Stimulated activated CD4-positive, alpha-beta T cell treated with anti-CD3 and anti-CD28 coated beads, TNF-alpha, amount 100 ng/mL, for 1 hour (primary cell): ENCODE measurements at regions not wholly inside any gene's neighbourhood (a gene's known extent, or its start where the extent isn't known, plus 50 kb on each side); places are given as distances from the start of the nearest gene placed in this dataset.
"Not testable (repeated sequence)": the region's sequence is repeated elsewhere in the genome, so short reads cannot be mapped to it uniquely, and the experiment has no call there.

Experiments used
- DNase-seq, 3 donors: peaks; one replicate each; pipeline ENCODE4 v3.0.0-alpha.2; 2020; ENCODE audit warnings: low read depth in 3 of 3, low spot score in 1 of 3

GRCh38 chr11:94235772-94236171, 68.6 kb upstream of the IZUMO1R start:
- not testable (repeated sequence) for DNase-seq

DNA sequence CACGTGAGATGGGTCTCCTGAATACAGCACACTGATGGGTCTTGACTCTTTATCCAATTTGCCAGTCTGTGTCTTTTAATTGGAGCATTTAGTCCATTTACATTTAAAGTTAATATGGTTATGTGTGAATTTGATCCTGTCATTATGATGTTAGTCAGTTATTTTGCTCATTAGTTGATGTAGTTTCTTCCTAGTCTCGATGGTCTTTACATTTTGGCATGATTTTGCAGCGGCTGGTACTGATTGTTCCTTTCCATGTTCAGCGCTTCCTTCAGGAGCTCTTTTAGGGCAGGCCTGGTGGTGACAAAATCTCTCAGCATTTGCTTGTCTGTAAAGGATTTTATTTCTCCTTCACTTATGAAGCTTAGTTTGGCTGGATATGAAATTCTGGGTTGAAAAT, 68.0 kb upstream of the IZUMO1R start:
- DNase-seq, result not testable (repeated sequence)

GRCh38 chr11:94237447-94238153, 66.8 kb upstream of the IZUMO1R start:
- DNase-seq, result not testable (repeated sequence)

- peak in 1 of 3 donors; percentile 14 for DNase-seq
Measured at GRCh38 chr11:94238154-94238735, 66.1 kb upstream of the IZUMO1R start.

GRCh38 chr11:94238774-94239173, 65.6 kb upstream of the IZUMO1R start:
- not testable (repeated sequence) for DNase-seq

- DNase-seq, result no peak
Measured at GRCh38 chr11:94241896-94242295, 62.5 kb upstream of the IZUMO1R start.

DNA sequence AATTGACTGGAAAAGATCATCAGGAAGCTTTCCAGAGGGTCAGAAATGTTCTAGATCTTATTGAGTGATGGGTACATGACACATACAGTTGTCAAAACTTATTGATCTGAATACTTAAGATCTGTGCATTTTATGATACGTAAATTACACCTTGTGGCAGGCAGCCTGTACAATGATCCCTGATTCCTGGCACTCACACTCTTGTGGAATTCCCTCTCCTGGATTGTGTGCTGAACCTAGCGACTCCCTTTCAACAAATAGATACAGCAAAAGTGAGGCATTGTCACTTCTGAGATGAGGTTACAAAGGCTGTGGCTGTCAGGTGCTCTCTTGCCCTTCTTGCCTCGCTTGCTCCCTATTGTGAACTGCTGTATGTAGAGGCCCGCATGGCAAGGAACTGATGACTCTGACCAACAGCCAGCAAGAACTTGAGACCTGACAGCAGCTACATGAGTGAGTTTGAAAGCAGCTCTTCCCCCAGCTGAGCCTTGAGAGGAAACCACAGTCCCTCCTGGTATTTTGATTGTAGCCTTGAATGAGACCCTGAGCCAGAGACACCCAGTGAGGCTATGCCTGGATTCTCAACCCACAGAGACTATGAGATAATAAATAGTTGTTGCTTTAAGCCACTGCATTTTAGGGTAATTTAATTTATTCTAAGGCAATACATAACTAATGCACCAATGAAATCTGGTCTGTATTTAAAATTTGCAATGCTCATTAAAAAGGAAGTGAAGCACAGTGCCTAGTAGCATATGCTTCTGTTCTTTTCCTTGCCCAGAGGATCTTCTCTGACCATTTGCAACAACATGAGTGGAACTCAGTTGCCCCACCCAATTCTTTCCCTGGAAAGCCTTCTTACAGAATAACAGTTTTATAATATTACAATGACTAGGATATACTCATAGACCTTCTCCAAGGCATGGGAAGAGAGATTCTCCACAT, 60.5 kb upstream of the IZUMO1R start:
- no peak for DNase-seq

DNA sequence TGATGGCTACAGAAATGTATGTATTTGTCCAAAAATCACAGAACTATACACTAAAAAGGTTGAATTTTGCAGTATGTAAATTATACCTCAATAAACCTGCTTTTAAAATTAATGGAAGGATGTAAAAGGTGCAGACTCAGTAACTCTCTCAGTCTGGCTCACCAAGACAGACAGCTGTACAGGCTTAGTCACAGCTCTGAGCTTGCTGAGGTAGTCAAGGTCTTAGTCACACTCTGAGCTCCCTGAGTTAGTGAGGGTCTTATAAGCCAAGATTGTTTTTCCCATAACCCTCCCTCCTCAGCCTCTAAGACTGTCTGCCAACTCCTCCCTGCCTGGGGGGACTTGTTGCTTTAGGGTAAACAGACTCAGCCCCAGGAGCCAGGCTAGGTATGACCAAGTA, 59.3 kb upstream of the IZUMO1R start:
- no peak for DNase-seq

DNA sequence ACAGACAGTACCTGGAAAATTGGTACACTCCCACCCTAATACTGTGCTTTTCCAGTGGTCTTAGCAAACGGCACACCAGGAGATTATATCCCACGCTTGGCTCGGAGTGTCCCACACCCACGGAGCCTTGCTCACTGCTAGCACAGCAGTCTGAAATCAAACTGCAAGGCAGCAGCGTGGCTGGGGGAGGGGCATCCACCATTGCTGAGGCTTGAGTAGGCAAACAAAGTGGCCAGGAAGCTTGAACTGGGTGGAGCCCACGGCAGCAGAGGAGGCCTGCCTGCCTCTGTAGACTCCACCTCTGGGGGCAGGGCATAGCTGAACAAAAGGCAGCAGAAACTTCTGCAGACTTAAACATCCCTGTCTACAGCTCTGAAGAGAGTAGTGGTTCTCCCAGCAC, 56.1 kb upstream of the IZUMO1R start:
- DNase-seq, result not testable (repeated sequence)

DNA sequence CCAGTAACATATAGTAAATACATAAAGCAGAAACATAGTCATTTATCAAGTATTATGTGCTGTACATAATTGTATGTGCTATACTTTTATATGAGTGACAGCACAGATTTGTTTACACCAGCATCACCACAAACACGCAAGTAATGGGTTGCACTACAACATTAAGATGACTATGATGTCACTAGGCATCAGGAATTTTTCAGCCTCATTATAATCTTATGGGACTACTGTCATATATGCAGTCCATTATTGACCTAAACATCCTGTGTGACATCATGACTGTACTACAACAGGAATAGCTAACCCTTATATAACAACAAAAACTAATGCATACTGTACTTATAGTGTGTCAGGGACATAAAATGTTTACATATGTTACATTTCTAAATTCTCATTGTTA, 50.2 kb upstream of the IZUMO1R start:
- DNase-seq, result no peak
